HepG2 (cell line): ENCODE measurements at regions not wholly inside any gene's neighbourhood (a gene's known extent, or its start where the extent isn't known, plus 50 kb on each side); places are given as distances from the start of the nearest gene placed in this dataset.

Experiments
- ATAC-seq: fragments of 200-7000 bp; cut with Tn5 transposase; 3 replicates; pipeline ENCODE4 v1.9.1; 2020; ENCODE audit warnings: mild to moderate bottlenecking, moderate library complexity
- BruUV-seq: library from RNA; stranded (reverse); fragments of 400-500 nt; replicated peaks from 2 replicates; lab custom pipeline; 2021; lab: Mats Ljungman, UMichigan
- CTCF ChIA-PET: fragments of 300-600 bp; formaldehyde crosslinking; extraction: SDS; loops from one replicate; lab custom pipeline; 2021; ENCODE audit warnings: low total read pairs, inconsistent platforms, low intra/inter-chr PET ratio; lab: Yijun Ruan, JAX
- POLR2A ChIA-PET: fragments of 350-600 bp; sonication (Branson Sonifier 250); formaldehyde crosslinking; loops from one replicate; lab custom pipeline; 2020; ENCODE audit warnings: antibody characterized with exemption, inconsistent platforms; lab: Yijun Ruan, JAX
- DNase-seq: peaks from one replicate; pipeline ENCODE4 v3.0.0-alpha.2; 2015; ENCODE audit warnings: low spot score
- FAIRE-seq: peaks from 3 replicates; lab custom pipeline; 2011; peaks lifted over from hg19 to GRCh38; lab: Jason Lieb, UNC
- H2AFZ ChIP-seq: one replicate; pipeline ENCODE4 v1.6.1; 2011; ENCODE audit warnings: low read length, inconsistent platforms
- H3K27ac ChIP-seq: fragments of 300-600 bp; 3 replicates; pipeline ENCODE4 v1.8.0; 2011; ENCODE audit warnings: mixed run types, mild to moderate bottlenecking, mixed read lengths, low read length, inconsistent platforms; ENCODE audit not compliant: insufficient read depth; ENCODE audit errors: extremely low read length
- H3K27me3 ChIP-seq, 2 experiments: fragments of 200-600 bp in 1 of 2; 2 replicates in 1 of 2; 3 replicates in 1 of 2; pipeline versions ENCODE4 v1.6.0 to v1.8.0; 2011; ENCODE audit warnings: low read length in 2 of 2, mild to moderate bottlenecking in 2 of 2, moderate library complexity in 2 of 2, inconsistent platforms in 1 of 2; ENCODE audit not compliant: insufficient read depth in 2 of 2, control insufficient read depth in 1 of 2
- H3K36me3 ChIP-seq, 2 experiments: fragments of 200-600 bp in 1 of 2; replicated peaks in 1 of 2; 2 replicates in 1 of 2; 3 replicates in 1 of 2; pipeline versions ENCODE4 v1.5.1 to v1.8.0; 2011; ENCODE audit warnings: low read length in 2 of 2, inconsistent platforms in 1 of 2; ENCODE audit not compliant: insufficient read depth in 2 of 2, control insufficient read depth in 1 of 2
- H3K4me1 ChIP-seq: 2 replicates; pipeline ENCODE4 v1.5.1; 2012; ENCODE audit warnings: low read length, inconsistent platforms; ENCODE audit not compliant: insufficient read depth
- H3K4me2 ChIP-seq: 2 replicates; pipeline ENCODE4 v1.6.0; 2011; ENCODE audit warnings: low read depth, low read length, inconsistent platforms
- H3K4me3 ChIP-seq, 3 experiments: fragments of 200-600 bp in 1 of 3; sonication (generic), shearing (Covaris generic) in 1 of 3; replicated peaks in 1 of 3; 2 replicates each; pipeline ENCODE4 v1.5.1; 2011 to 2016; ENCODE audit warnings: low read length in 3 of 3, inconsistent platforms in 2 of 3, low read depth in 2 of 3, mild to moderate bottlenecking in 2 of 3, control low read depth in 1 of 3, mixed read lengths in 1 of 3; ENCODE audit not compliant: insufficient read depth in 1 of 3
- H3K79me2 ChIP-seq: one replicate; pipeline ENCODE4 v1.6.1; 2011; ENCODE audit warnings: low read length, inconsistent platforms; ENCODE audit not compliant: insufficient read depth
- H3K9ac ChIP-seq: 2 replicates; pipeline ENCODE4 v1.6.0; 2011; ENCODE audit warnings: mild to moderate bottlenecking, low read depth, low read length, inconsistent platforms; ENCODE audit not compliant: insufficient read depth
- H3K9me3 ChIP-seq: 2 replicates; pipeline ENCODE4 v1.5.1; 2012; ENCODE audit warnings: mild to moderate bottlenecking, low read length
- H4K20me1 ChIP-seq: 2 replicates; pipeline ENCODE4 v1.6.0; 2011; ENCODE audit warnings: inconsistent platforms, mild to moderate bottlenecking, low read length, moderate library complexity; ENCODE audit not compliant: insufficient read depth
- ETV5 ChIP-seq: IDR thresholded peaks from 2 replicates; pipeline ENCODE4 v1.6.1; 2018; ENCODE audit warnings: missing biosample characterization, missing genetic modification reagents, inconsistent platforms, borderline replicate concordance
- ZBED4 ChIP-seq: sonication (generic); formaldehyde crosslinking; IDR thresholded peaks from 2 replicates; pipeline ENCODE4 v1.4.0; 2020; ENCODE audit warnings: missing genetic modification reagents, borderline replicate concordance
- ZNF282 ChIP-seq: fragments of 450-650 bp; IDR thresholded peaks from 2 replicates; pipeline ENCODE4 v1.6.1; 2018; ENCODE audit not compliant: partially characterized antibody
- WGBS: methylation state at CpG from one replicate; pipeline ENCODE4 v1.1.6; 2017; ENCODE audit warnings: low lambda C conversion rate; 5-methylcytosine and 5-hydroxymethylcytosine counted together
- in situ Hi-C: cut with HindIII; loops from 2 replicates; pipeline ENCODE4 v1.10.0; 2017; ENCODE audit warnings: low pct_unique_long_range_greater_than_20kb; ENCODE audit not compliant: extremely low pct_ligation_motif_present
- intact Hi-C: fragments of 100-400 bp; cut with micrococcal nuclease; formaldehyde crosslinking; loops from one replicate; pipeline ENCODE4 v1.10.0; 2022; ENCODE audit not compliant: unreplicated experiment

- TF ChIP-seq ZBED4 (CRISPR knock-in tag), result no peak
Observed at GRCh38 chr6:6881438-6882225, 226.1 kb upstream of the RREB1 start (continued).

DNA sequence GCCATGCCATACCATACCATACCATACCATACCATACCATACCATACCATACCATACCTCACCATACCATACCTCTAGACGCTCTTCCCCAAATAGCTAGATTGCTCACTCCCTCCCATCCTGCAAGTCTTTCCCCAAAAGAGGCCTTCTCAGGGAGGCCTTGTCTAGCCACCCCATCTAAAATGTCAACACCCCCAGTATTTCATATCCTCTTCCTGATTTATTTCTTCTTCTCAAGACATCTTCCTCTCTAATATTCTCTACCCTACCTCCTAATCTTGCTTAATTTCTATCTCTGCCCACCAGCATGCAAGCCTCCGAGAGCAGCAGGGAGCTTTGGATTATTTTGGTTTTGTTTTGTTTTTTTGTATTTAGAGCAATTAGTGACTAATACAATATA is 225.2 kb upstream of the RREB1 start:
- H3K27me3 ChIP-seq, result 0 out of 5 replicates have a peak, but pooled peaks cover 0 to 6% of the 10 kb centered on the region in 2 experiments
- H3K4me2 ChIP-seq, result no peak overlapping the region
- H3K4me1 ChIP-seq, result no peaks in the 10 kb centered on the region
- BruUV-seq, result no TSS peak
- FAIRE-seq (no peak), DNase-seq (no peak), ATAC-seq (no peak)
- H3K9me3 ChIP-seq, result no peaks in the 10 kb centered on the region
- in situ Hi-C loops, result no loop called here
- no peaks in the 10 kb centered on the region for H3K36me3 ChIP-seq
- POLR2A ChIA-PET, result no interaction called here
- no peaks in the 10 kb centered on the region for H4K20me1 ChIP-seq
- no peak overlapping the region for H3K27ac ChIP-seq
- WGBS, result 59% methylated on average over 2 of the region's 2 CpGs
- no peaks in the 10 kb centered on the region for H3K79me2 ChIP-seq
- CTCF ChIA-PET, result no interaction called here
- no peak overlapping the region for H3K9ac ChIP-seq
- TF ChIP-seq ZNF282 (peak; percentile 41), ETV5 (CRISPR knock-in tag) (no peak)
- no peak overlapping the region for H3K4me3 ChIP-seq
- H2AFZ ChIP-seq, result no peak overlapping the region
- intact Hi-C loops, result no loop called here
